CD4-positive, alpha-beta T cell treated with Interleukin-12 subunit alpha and Interleukin-12 subunit beta, for 1 hour (primary cell): ENCODE measurements at regions not wholly inside any gene's neighbourhood (a gene's known extent, or its start where the extent isn't known, plus 50 kb on each side); places are given as distances from the start of the nearest gene placed in this dataset.
"Not testable (repeated sequence)": the region's sequence is repeated elsewhere in the genome, so short reads cannot be mapped to it uniquely, and the experiment has no call there.

Experiments
- DNase-seq: peaks from one replicate; pipeline ENCODE4 v3.0.0-alpha.2; 2020

- not testable (repeated sequence) for DNase-seq
These were observed 53.8 kb upstream of the EEF2KMT start for GRCh38 chr16:5151409-5151808.
